Fibroblast of lung (primary cell): ENCODE measurements at regions not wholly inside any gene's neighbourhood (a gene's known extent, or its start where the extent isn't known, plus 50 kb on each side); places are given as distances from the start of the nearest gene placed in this dataset.

ENCODE experiments used
- EZH2 ChIP-seq: IDR thresholded peaks from 2 replicates; pipeline ENCODE4 v1.5.1; 2012; ENCODE audit warnings: low read length, control low read depth, mild to moderate bottlenecking; ENCODE audit errors: missing control alignments
- TF ChIP-seq, protein P1 (sequence below), 2 donors: IDR thresholded peaks in 1 of 2; conservative IDR thresholded peaks in 1 of 2; 1 replicate in 1 of 2; 2 replicates in 1 of 2; pipeline ENCODE4 v1.5.1; 2011 to 2012; ENCODE audit warnings: low read length in 2 of 2, control low read depth in 1 of 2, inconsistent platforms in 1 of 2, low read depth in 1 of 2, mild to moderate bottlenecking in 1 of 2

DNA sequence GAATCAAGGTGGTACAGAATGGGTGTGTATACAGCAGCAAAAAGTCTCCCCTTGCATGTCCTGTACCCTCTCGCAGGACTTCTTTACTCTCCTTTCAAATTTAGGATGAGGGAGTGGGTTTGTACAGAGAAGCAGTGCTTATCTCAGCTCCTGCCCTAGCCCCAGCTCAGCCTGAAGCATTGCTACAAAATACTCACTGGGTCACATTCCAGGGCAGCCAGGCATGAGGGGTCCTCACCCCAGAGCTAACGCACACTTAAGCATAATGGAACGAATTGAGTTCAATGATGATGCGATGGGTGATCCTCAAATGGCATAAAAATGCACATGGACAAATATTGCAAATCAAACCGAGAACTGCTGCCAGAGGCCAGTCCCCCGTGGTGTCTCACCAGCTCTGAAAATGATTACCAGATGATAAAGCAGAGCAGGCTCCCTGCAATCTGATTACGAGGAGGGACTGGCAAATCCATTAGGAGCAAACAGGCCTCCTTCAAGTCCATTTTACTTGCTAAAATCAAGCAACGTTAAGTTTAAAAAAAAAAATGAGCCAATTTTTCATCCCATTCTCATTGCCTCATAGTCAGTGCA, 231.6 kb upstream of the TAS2R1 start:
- no peak for TF ChIP-seq EZH2
- TF ChIP-seq, protein P1, sequence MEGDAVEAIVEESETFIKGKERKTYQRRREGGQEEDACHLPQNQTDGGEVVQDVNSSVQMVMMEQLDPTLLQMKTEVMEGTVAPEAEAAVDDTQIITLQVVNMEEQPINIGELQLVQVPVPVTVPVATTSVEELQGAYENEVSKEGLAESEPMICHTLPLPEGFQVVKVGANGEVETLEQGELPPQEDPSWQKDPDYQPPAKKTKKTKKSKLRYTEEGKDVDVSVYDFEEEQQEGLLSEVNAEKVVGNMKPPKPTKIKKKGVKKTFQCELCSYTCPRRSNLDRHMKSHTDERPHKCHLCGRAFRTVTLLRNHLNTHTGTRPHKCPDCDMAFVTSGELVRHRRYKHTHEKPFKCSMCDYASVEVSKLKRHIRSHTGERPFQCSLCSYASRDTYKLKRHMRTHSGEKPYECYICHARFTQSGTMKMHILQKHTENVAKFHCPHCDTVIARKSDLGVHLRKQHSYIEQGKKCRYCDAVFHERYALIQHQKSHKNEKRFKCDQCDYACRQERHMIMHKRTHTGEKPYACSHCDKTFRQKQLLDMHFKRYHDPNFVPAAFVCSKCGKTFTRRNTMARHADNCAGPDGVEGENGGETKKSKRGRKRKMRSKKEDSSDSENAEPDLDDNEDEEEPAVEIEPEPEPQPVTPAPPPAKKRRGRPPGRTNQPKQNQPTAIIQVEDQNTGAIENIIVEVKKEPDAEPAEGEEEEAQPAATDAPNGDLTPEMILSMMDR (conservative IDR thresholded peaks at IDR 0.05 in 1 of 2, IDR thresholded peaks at IDR 0.05 in 1 of 2; ENCODE audit: low read depth in 1 of 2, low read length in 2 of 2) = no peak
